ENCODE measurements at regions not wholly inside any gene's neighbourhood (a gene's known extent, or its start where the extent isn't known, plus 50 kb on each side); places are given as distances from the start of the nearest gene placed in this dataset.

GRCh38 chr1:191371626-191372025 lies 786.6 kb upstream of the RGS18 start:
- TF ChIP-seq, protein P1, sequence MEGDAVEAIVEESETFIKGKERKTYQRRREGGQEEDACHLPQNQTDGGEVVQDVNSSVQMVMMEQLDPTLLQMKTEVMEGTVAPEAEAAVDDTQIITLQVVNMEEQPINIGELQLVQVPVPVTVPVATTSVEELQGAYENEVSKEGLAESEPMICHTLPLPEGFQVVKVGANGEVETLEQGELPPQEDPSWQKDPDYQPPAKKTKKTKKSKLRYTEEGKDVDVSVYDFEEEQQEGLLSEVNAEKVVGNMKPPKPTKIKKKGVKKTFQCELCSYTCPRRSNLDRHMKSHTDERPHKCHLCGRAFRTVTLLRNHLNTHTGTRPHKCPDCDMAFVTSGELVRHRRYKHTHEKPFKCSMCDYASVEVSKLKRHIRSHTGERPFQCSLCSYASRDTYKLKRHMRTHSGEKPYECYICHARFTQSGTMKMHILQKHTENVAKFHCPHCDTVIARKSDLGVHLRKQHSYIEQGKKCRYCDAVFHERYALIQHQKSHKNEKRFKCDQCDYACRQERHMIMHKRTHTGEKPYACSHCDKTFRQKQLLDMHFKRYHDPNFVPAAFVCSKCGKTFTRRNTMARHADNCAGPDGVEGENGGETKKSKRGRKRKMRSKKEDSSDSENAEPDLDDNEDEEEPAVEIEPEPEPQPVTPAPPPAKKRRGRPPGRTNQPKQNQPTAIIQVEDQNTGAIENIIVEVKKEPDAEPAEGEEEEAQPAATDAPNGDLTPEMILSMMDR (conservative IDR thresholded peaks at IDR 0.05 in 1 of 2, IDR thresholded peaks at IDR 0.05 in 1 of 2; ENCODE audit: low read depth in 1 of 2, low read length in 2 of 2), result no peak
- no peak for TF ChIP-seq EZH2 (IDR thresholded peaks at IDR 0.05; ENCODE audit: low read length, missing control alignments)

Data from fibroblast of lung (primary cell).